ENCODE measurements at regions not wholly inside any gene's neighbourhood (a gene's known extent, or its start where the extent isn't known, plus 50 kb on each side); places are given as distances from the start of the nearest gene placed in this dataset.

DNA sequence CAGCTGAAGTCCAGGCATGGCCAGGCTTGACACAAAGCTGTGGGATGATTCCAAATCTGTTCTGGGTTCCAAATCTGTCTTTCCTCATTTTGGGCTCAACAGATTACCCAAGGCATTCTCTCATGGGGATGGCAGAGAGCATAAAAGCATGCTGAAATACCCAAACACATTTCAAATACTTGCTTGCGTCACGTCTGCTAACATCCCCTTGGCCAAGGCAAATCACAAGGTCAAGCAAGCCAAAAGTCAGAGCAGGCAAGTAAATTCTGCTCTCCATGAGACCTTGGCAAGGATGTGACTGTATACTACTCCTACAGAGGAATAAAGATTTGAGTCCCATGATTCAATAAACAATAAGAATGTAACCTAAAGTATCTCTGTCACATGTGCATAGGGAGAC lies 306.7 kb downstream of the EPB41L4A start:
- H3K4me1 Mint-ChIP-seq (ENCODE audit: low read depth), result peaks cover 13% of the 10 kb centered on the region

GRCh38 chr5:112109331-112110007 lies 309.6 kb downstream of the EPB41L4A start:
- H3K4me1 Mint-ChIP-seq (ENCODE audit: low read depth), result peaks cover 30% of the 10 kb centered on the region
- H3K36me3 Mint-ChIP-seq (ENCODE audit: low read depth), result no peaks in the 10 kb centered on the region
- H3K27ac Mint-ChIP-seq, result no peak overlapping the region
- intact Hi-C loops (cut with micrococcal nuclease), result loop anchor here (5.0 kb wide), 2 partner anchors 177 to 332 kb away; no protein-coding TSS in a partner anchor
- no peak overlapping the region for H3K4me3 Mint-ChIP-seq
- H3K9me3 Mint-ChIP-seq, result no peaks in the 10 kb centered on the region
- no peaks in the 10 kb centered on the region for H3K27me3 Mint-ChIP-seq

More for the DNA sequence above, 306.7 kb downstream of the EPB41L4A start:
- H3K4me3 Mint-ChIP-seq, result no peak overlapping the region
- intact Hi-C loops (cut with micrococcal nuclease), result no loop called here
- no peak overlapping the region for H3K27ac Mint-ChIP-seq
- no peaks in the 10 kb centered on the region for H3K36me3 Mint-ChIP-seq (ENCODE audit: low read depth)
- H3K9me3 Mint-ChIP-seq, result no peaks in the 10 kb centered on the region
- H3K27me3 Mint-ChIP-seq, result no peaks in the 10 kb centered on the region

- H3K9me3 Mint-ChIP-seq, result no peaks in the 10 kb centered on the region
- H3K36me3 Mint-ChIP-seq (ENCODE audit: low read depth), result no peaks in the 10 kb centered on the region
- no peak overlapping the region for H3K27ac Mint-ChIP-seq
- intact Hi-C loops (cut with micrococcal nuclease), result loop anchor here (5.0 kb wide), 2 partner anchors 175 to 330 kb away; no protein-coding TSS in a partner anchor
- H3K4me1 Mint-ChIP-seq (ENCODE audit: low read depth), result peaks cover 31% of the 10 kb centered on the region
- no peak overlapping the region for H3K4me3 Mint-ChIP-seq
- no peaks in the 10 kb centered on the region for H3K27me3 Mint-ChIP-seq
Measured at GRCh38 chr5:112106878-112107277, 312.2 kb downstream of the EPB41L4A start.

DNA sequence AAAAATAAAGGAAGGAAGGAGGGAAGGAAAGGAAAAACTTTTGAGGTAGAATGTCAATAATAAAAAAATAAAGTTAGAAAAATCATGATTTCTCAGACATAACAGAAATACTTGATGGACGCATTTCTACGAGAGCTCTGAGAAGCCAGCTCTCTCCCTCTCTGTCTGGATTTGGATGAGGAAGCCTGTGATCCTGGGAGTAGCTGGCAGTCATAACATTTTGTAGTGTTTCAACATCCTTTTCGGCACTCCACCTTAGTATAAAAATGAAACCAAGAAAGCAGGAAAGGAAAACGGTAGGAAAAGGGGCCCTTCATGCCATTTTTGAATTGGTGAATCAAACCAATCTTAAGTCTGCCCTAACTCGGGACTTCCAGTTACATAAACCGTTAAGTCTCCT lies 321.3 kb downstream of the EPB41L4A start:
- Mint-ChIP-seq H3K27me3 (peaks cover 3% of the 10 kb centered on the region), H3K36me3 (ENCODE audit: low read depth) (no peaks in the 10 kb centered on the region)
- intact Hi-C loops (cut with micrococcal nuclease), result no loop called here

GRCh38 chr5:112087222-112087621 lies 330.2 kb upstream of the NREP start:
- no peak overlapping the region for H3K4me3 Mint-ChIP-seq
- no peaks in the 10 kb centered on the region for H3K4me1 Mint-ChIP-seq (ENCODE audit: low read depth)
- H3K27me3 Mint-ChIP-seq, result no peaks in the 10 kb centered on the region
- no peak overlapping the region for H3K27ac Mint-ChIP-seq
- no peaks in the 10 kb centered on the region for H3K9me3 Mint-ChIP-seq
- no peaks in the 10 kb centered on the region for H3K36me3 Mint-ChIP-seq (ENCODE audit: low read depth)
- intact Hi-C loops (cut with micrococcal nuclease), result no loop called here

More for the DNA sequence above, 321.3 kb downstream of the EPB41L4A start:
- H3K4me3 Mint-ChIP-seq, result no peak overlapping the region
- H3K9me3 Mint-ChIP-seq, result no peaks in the 10 kb centered on the region
- no peak overlapping the region for H3K27ac Mint-ChIP-seq
- no peaks in the 10 kb centered on the region for H3K4me1 Mint-ChIP-seq (ENCODE audit: low read depth)

DNA sequence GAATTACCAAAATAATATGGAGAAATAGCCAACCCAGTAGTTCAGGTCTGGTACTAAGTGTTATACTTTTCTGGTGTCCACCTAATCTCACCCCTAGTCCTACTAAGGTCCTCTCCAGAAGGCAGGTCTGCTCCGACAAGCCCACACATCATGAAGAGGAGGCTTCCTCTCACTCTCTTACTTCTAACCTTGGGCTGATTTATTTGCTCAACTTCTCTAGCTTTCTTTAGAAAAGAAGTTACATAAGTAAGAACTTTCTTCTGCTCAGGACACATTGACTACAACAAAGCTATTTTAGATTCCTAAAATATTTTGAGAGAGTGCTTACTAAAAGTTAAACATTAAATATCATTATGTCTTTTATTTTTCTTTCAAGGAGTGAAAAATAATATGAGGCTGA lies 329.7 kb upstream of the NREP start:
- intact Hi-C loops (cut with micrococcal nuclease), result no loop called here
- Mint-ChIP-seq H3K36me3 (ENCODE audit: low read depth) (no peaks in the 10 kb centered on the region), H3K4me3 (no peak overlapping the region), H3K27ac (no peak overlapping the region), H3K9me3 (no peaks in the 10 kb centered on the region), H3K27me3 (no peaks in the 10 kb centered on the region), H3K4me1 (ENCODE audit: low read depth) (no peaks in the 10 kb centered on the region)

DNA sequence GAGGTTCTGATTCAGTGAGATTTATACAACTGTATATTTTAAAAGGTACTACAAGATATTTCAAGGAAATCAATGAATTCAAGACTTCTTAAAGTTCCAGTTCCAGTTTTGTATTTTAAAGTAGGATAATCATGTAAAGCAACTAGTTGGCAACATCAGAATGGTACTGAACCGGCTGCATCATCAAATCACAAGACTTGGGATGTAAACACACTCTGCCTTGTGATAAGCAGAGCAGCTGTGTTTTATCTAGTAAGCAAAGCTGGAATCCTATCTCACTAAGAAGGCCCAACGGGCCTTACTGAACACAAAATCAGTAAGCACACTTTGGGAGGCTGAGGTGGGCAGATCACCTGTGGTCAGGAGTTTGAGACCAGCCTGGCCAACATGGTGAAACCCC lies 327.2 kb upstream of the NREP start:
- Mint-ChIP-seq H3K27ac (no peak overlapping the region), H3K27me3 (no peaks in the 10 kb centered on the region), H3K4me3 (no peak overlapping the region), H3K9me3 (no peaks in the 10 kb centered on the region), H3K4me1 (ENCODE audit: low read depth) (no peaks in the 10 kb centered on the region), H3K36me3 (ENCODE audit: low read depth) (no peaks in the 10 kb centered on the region)
- intact Hi-C loops (cut with micrococcal nuclease), result no loop called here

DNA sequence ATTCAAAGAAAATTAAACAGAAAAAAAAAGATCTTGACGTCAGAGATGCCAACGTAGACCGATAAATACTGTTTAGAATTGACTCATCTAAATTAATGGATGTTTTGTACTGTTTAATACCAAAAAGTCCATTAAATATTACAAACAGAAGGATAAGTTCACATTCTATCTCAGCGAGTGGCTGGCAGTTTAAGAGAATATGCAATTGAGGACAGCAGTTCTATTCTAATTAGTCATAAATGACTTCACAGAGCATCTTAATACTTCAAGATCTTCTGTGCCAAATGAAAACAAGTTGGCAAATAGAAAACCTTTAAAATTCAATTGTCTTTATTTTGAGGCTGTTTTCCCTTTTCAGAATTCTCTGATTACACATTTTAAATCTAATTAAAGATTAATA lies 326.6 kb upstream of the NREP start:
- Mint-ChIP-seq H3K9me3 (no peaks in the 10 kb centered on the region), H3K36me3 (ENCODE audit: low read depth) (no peaks in the 10 kb centered on the region), H3K27ac (no peak overlapping the region), H3K4me3 (no peak overlapping the region), H3K4me1 (ENCODE audit: low read depth) (no peaks in the 10 kb centered on the region), H3K27me3 (no peaks in the 10 kb centered on the region)
- intact Hi-C loops (cut with micrococcal nuclease), result no loop called here

DNA sequence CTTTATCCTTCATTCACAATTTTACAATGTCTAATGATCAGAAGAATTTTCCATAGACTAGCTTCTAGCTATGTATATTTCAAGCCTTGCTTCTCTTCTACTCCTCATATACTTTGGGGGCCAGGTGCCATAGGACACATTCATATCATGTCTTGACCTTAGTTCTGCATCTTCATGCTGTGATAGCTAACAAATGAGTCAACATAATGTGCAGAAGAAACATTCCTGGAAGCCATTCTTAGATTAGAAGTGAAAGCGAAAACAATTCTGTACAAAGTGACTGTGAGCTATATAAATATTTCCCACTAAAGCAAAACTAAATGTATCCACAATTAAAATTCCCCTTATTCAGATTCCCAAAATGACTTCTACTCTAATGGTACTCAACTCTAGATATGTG lies 320.2 kb upstream of the NREP start:
- no peaks in the 10 kb centered on the region for H3K36me3 Mint-ChIP-seq (ENCODE audit: low read depth)
- H3K9me3 Mint-ChIP-seq, result no peaks in the 10 kb centered on the region
- H3K4me1 Mint-ChIP-seq (ENCODE audit: low read depth), result no peaks in the 10 kb centered on the region
- intact Hi-C loops (cut with micrococcal nuclease), result no loop called here
- H3K27me3 Mint-ChIP-seq, result no peaks in the 10 kb centered on the region
- no peak overlapping the region for H3K27ac Mint-ChIP-seq
- H3K4me3 Mint-ChIP-seq, result no peak overlapping the region

DNA sequence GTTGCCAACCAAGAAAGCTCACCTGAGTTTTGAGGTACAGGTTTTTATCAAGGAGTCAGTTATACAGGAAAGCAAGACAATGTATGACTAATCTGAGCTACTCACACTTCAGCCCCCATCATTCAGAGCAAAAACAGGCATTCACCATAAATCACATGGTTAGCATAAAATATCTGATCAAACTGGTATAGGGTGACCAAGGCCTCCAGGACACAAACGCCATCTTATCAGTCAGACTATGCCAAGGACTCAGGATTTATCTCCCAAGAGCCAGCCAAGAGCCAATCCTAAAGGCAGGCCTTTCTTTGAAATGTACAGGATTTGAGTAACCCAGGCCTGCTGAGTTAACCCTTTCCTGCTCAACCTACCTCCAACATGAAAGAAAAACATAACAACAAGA lies 313.0 kb upstream of the NREP start:
- intact Hi-C loops (cut with micrococcal nuclease), result no loop called here
- Mint-ChIP-seq H3K27me3 (peaks cover 1% of the 10 kb centered on the region), H3K36me3 (ENCODE audit: low read depth) (no peaks in the 10 kb centered on the region), H3K9me3 (no peaks in the 10 kb centered on the region), H3K4me1 (ENCODE audit: low read depth) (no peaks in the 10 kb centered on the region), H3K27ac (no peak overlapping the region), H3K4me3 (no peak overlapping the region)

GRCh38 chr5:112069329-112069728 lies 312.3 kb upstream of the NREP start:
- Mint-ChIP-seq H3K27ac (no peak overlapping the region), H3K9me3 (no peaks in the 10 kb centered on the region), H3K4me3 (no peak overlapping the region), H3K36me3 (ENCODE audit: low read depth) (no peaks in the 10 kb centered on the region), H3K4me1 (ENCODE audit: low read depth) (no peaks in the 10 kb centered on the region), H3K27me3 (peaks cover 1% of the 10 kb centered on the region)
- intact Hi-C loops (cut with micrococcal nuclease), result no loop called here

- Mint-ChIP-seq H3K4me1 (ENCODE audit: low read depth) (no peaks in the 10 kb centered on the region), H3K27ac (no peak overlapping the region), H3K4me3 (no peak overlapping the region), H3K9me3 (no peaks in the 10 kb centered on the region), H3K27me3 (peaks cover 1% of the 10 kb centered on the region), H3K36me3 (ENCODE audit: low read depth) (no peaks in the 10 kb centered on the region)
- intact Hi-C loops (cut with micrococcal nuclease), result no loop called here
Measured at GRCh38 chr5:112068593-112068992, 311.6 kb upstream of the NREP start.

DNA sequence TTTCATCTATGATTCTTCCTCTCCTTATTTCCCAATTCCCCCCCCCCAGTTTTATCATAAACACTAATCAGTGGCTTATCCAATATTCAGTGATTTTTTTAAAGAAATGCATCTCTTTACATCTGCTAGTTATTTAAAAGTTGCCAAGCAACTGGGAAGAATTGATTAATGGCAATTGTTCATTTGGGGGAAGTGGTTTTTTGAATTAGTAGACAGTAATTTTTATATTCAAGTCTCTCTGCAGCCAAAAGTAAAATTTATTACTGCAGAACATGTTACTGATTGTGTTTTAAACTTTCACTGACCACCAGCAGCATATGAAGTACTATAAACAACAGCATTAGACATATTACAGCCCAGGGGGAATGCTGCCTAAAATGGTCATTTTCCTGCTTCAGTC lies 308.8 kb upstream of the NREP start:
- H3K27ac Mint-ChIP-seq, result no peak overlapping the region
- no peaks in the 10 kb centered on the region for H3K36me3 Mint-ChIP-seq (ENCODE audit: low read depth)
- intact Hi-C loops (cut with micrococcal nuclease), result no loop called here
- no peaks in the 10 kb centered on the region for H3K9me3 Mint-ChIP-seq
- H3K27me3 Mint-ChIP-seq, result peaks cover 1% of the 10 kb centered on the region
- H3K4me1 Mint-ChIP-seq (ENCODE audit: low read depth), result no peaks in the 10 kb centered on the region
- no peak overlapping the region for H3K4me3 Mint-ChIP-seq

DNA sequence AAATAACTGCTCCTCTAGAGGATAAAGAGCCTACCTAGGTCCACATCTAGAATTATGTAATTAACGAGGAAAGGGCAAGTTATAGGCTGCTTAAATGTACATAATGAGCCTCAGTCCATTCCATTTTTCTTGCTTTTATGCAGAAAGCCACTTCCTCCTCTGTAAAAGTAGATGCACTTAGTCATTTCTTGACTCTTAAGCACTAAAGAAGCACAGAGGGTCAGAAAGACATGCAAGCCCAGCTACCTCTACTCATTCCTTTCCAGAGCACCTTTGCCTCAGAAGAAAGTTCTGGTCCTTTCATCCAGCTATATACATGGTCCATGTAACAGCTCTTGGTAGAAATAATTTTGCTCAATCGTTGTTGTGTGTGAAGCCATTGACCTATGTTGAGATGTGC lies 308.0 kb upstream of the NREP start:
- H3K4me3 Mint-ChIP-seq, result no peak overlapping the region
- intact Hi-C loops (cut with micrococcal nuclease), result no loop called here
- no peaks in the 10 kb centered on the region for H3K36me3 Mint-ChIP-seq (ENCODE audit: low read depth)
- peaks cover 1% of the 10 kb centered on the region for H3K27me3 Mint-ChIP-seq
- no peak overlapping the region for H3K27ac Mint-ChIP-seq
- no peaks in the 10 kb centered on the region for H3K9me3 Mint-ChIP-seq
- H3K4me1 Mint-ChIP-seq (ENCODE audit: low read depth), result no peaks in the 10 kb centered on the region

- H3K4me1 Mint-ChIP-seq (ENCODE audit: low read depth), result no peaks in the 10 kb centered on the region
- no peak overlapping the region for H3K27ac Mint-ChIP-seq
- no peak overlapping the region for H3K4me3 Mint-ChIP-seq
- peaks cover 1% of the 10 kb centered on the region for H3K27me3 Mint-ChIP-seq
- intact Hi-C loops (cut with micrococcal nuclease), result no loop called here
- no peaks in the 10 kb centered on the region for H3K9me3 Mint-ChIP-seq
- no peaks in the 10 kb centered on the region for H3K36me3 Mint-ChIP-seq (ENCODE audit: low read depth)
Measured at GRCh38 chr5:112064271-112064701, 307.3 kb upstream of the NREP start.

Measured in dendritic cell treated with granulocyte-macrophage colony-stimulating factor and Interleukin-4, amounts not matched to agents 40 ng/mL and 50 ng/mL, for 4 days (primary cell).